ENCODE measurements at regions not wholly inside any gene's neighbourhood (a gene's known extent, or its start where the extent isn't known, plus 50 kb on each side); places are given as distances from the start of the nearest gene placed in this dataset.

GRCh38 chrX:129039176-129039575 lies 484.1 kb downstream of the SMARCA1 start:
- no peak for TF ChIP-seq CTCF (IDR thresholded peaks at IDR 0.05)
- intact Hi-C loops (cut with DNase I; ENCODE audit: low total_unique reads): no loop called here
- no peak for DNase-seq
- no peaks in the 10 kb centered on the region for H3K9me3 ChIP-seq
- H3K4me3 ChIP-seq: no peak overlapping the region
- no peak overlapping the region for H3K27ac ChIP-seq
- no peaks in the 10 kb centered on the region for H3K36me3 ChIP-seq
- H3K4me1 ChIP-seq: no peaks in the 10 kb centered on the region
- no peaks in the 10 kb centered on the region for H3K27me3 ChIP-seq

GRCh38 chrX:129037389-129037788 lies 485.9 kb downstream of the SMARCA1 start:
- TF ChIP-seq CTCF (IDR thresholded peaks at IDR 0.05): no peak
- intact Hi-C loops (cut with DNase I; ENCODE audit: low total_unique reads): no loop called here
- Histone ChIP-seq H3K9me3 (no peaks in the 10 kb centered on the region), H3K36me3 (no peaks in the 10 kb centered on the region), H3K4me3 (no peak overlapping the region), H3K4me1 (no peaks in the 10 kb centered on the region), H3K27ac (no peak overlapping the region), H3K27me3 (no peaks in the 10 kb centered on the region)
- no peak for DNase-seq

GRCh38 chrX:129035180-129035579 lies 488.1 kb downstream of the SMARCA1 start:
- no peak for TF ChIP-seq CTCF (IDR thresholded peaks at IDR 0.05)
- Histone ChIP-seq H3K4me1 (no peaks in the 10 kb centered on the region), H3K4me3 (no peak overlapping the region), H3K36me3 (no peaks in the 10 kb centered on the region), H3K9me3 (no peaks in the 10 kb centered on the region), H3K27ac (no peak overlapping the region), H3K27me3 (no peaks in the 10 kb centered on the region)
- intact Hi-C loops (cut with DNase I; ENCODE audit: low total_unique reads): no loop called here
- no peak for DNase-seq

GRCh38 chrX:129034196-129034595 lies 489.1 kb downstream of the SMARCA1 start:
- no peak overlapping the region for H3K4me3 ChIP-seq
- intact Hi-C loops (cut with DNase I; ENCODE audit: low total_unique reads): no loop called here
- no peak for TF ChIP-seq CTCF (IDR thresholded peaks at IDR 0.05)

GRCh38 chrX:129026202-129026601 lies 497.1 kb downstream of the SMARCA1 start:
- no peaks in the 10 kb centered on the region for H3K27me3 ChIP-seq
- intact Hi-C loops (cut with DNase I; ENCODE audit: low total_unique reads): no loop called here
- H3K27ac ChIP-seq: no peak overlapping the region
- no peaks in the 10 kb centered on the region for H3K36me3 ChIP-seq
- H3K4me1 ChIP-seq: no peaks in the 10 kb centered on the region
- TF ChIP-seq CTCF (IDR thresholded peaks at IDR 0.05): no peak
- no peak overlapping the region for H3K4me3 ChIP-seq
- no peaks in the 10 kb centered on the region for H3K9me3 ChIP-seq
- no peak for DNase-seq

More at GRCh38 chrX:129034196-129034595, 489.1 kb downstream of the SMARCA1 start:
- Histone ChIP-seq H3K36me3 (no peaks in the 10 kb centered on the region), H3K9me3 (no peaks in the 10 kb centered on the region), H3K27ac (no peak overlapping the region), H3K4me1 (no peaks in the 10 kb centered on the region), H3K27me3 (no peaks in the 10 kb centered on the region)
- DNase-seq: no peak

GRCh38 chrX:129025376-129025775 lies 497.9 kb downstream of the SMARCA1 start:
- TF ChIP-seq CTCF (IDR thresholded peaks at IDR 0.05): no peak
- no peak overlapping the region for H3K27ac ChIP-seq
- no peaks in the 10 kb centered on the region for H3K36me3 ChIP-seq

More at GRCh38 chrX:129025376-129025775, 497.9 kb downstream of the SMARCA1 start:
- DNase-seq: no peak
- intact Hi-C loops (cut with DNase I; ENCODE audit: low total_unique reads): no loop called here
- Histone ChIP-seq H3K4me3 (no peak overlapping the region), H3K27me3 (no peaks in the 10 kb centered on the region), H3K9me3 (no peaks in the 10 kb centered on the region), H3K4me1 (no peaks in the 10 kb centered on the region)

Data from tibial artery (tissue), 4 donors.